HL-60 (cell line): ENCODE measurements at regions not wholly inside any gene's neighbourhood (a gene's known extent, or its start where the extent isn't known, plus 50 kb on each side); places are given as distances from the start of the nearest gene placed in this dataset.

Experiments used
- DNase-seq, 2 experiments: peaks; one replicate each; pipeline ENCODE4 v3.0.0-alpha.2; 2010 to 2020; ENCODE audit warnings: low read depth in 1 of 2, low spot score in 1 of 2
- H3K27ac ChIP-seq: fragments of 250-450 bp; sonication (Bioruptor Pico); replicated peaks from 2 replicates; pipeline ENCODE4 v1.5.1; 2020; ENCODE audit warnings: mild to moderate bottlenecking, moderate library complexity
- H3K27me3 ChIP-seq: fragments of 250-450 bp; sonication (Bioruptor Pico); 2 replicates; pipeline ENCODE4 v1.5.1; 2021; ENCODE audit warnings: mild to moderate bottlenecking, moderate library complexity; ENCODE audit not compliant: insufficient read depth, poor library complexity, severe bottlenecking
- H3K4me3 ChIP-seq: replicated peaks from 2 replicates; pipeline ENCODE4 v1.5.1; 2011; ENCODE audit warnings: mild to moderate bottlenecking, control low read depth, low read length; ENCODE audit not compliant: insufficient read depth
- CTCF ChIP-seq: IDR thresholded peaks from one replicate; pipeline ENCODE4 v1.5.1; 2011; ENCODE audit warnings: low read length, control low read depth, inconsistent platforms; ENCODE audit not compliant: insufficient read depth
- GABPA ChIP-seq: IDR thresholded peaks from 2 replicates; pipeline ENCODE4 v1.6.1; 2012; ENCODE audit warnings: low read depth
- POLR2AphosphoS5 ChIP-seq: IDR thresholded peaks from 2 replicates; pipeline ENCODE4 v1.6.1; 2012; ENCODE audit warnings: low read depth
- REST ChIP-seq: IDR thresholded peaks from 2 replicates; pipeline ENCODE4 v1.6.1; 2012; ENCODE audit warnings: low read depth; ENCODE audit not compliant: insufficient replicate concordance
- SPI1 ChIP-seq: IDR thresholded peaks from 2 replicates; pipeline ENCODE4 v1.6.1; 2012; ENCODE audit warnings: low read depth, mild to moderate bottlenecking, borderline replicate concordance

GRCh38 chr13:47158593-47158992 lies 261.7 kb upstream of the HTR2A start:
- DNase-seq, result no peak
- Histone ChIP-seq H3K4me3 (no peak overlapping the region), H3K27ac (no peak overlapping the region), H3K27me3 (peaks cover 3% of the 10 kb centered on the region)
- TF ChIP-seq GABPA (no peak), CTCF (no peak), REST (no peak), POLR2AphosphoS5 (no peak), SPI1 (no peak)

- TF ChIP-seq GABPA (no peak), POLR2AphosphoS5 (no peak), REST (no peak), CTCF (no peak), SPI1 (no peak)
- Histone ChIP-seq H3K27ac (no peak overlapping the region), H3K4me3 (no peak overlapping the region), H3K27me3 (no peaks in the 10 kb centered on the region)
- DNase-seq, result no peak
Observed at GRCh38 chr13:47148543-47148942, 251.7 kb upstream of the HTR2A start.

- TF ChIP-seq GABPA (no peak), SPI1 (no peak), REST (no peak), CTCF (no peak), POLR2AphosphoS5 (no peak)
- no peaks in the 10 kb centered on the region for H3K27me3 ChIP-seq
- H3K4me3 ChIP-seq, result no peak overlapping the region
- DNase-seq, result no peak
- H3K27ac ChIP-seq, result no peak overlapping the region
Observed at GRCh38 chr13:47147812-47148119, 250.9 kb upstream of the HTR2A start.
